Epithelial cell of esophagus (primary cell): ENCODE measurements at regions not wholly inside any gene's neighbourhood (a gene's known extent, or its start where the extent isn't known, plus 50 kb on each side); places are given as distances from the start of the nearest gene placed in this dataset.

Experiments
- DNase-seq: peaks from one replicate; pipeline ENCODE4 v3.0.0; 2010; ENCODE audit warnings: low read depth
- H3K4me3 ChIP-seq: 2 replicates; pipeline ENCODE4 v1.5.1; 2011; ENCODE audit warnings: mild to moderate bottlenecking, low read length, control low read depth
- TF ChIP-seq, protein P1 (sequence below): IDR thresholded peaks from 2 replicates; pipeline ENCODE4 v1.5.1; 2011; ENCODE audit warnings: low read depth, mild to moderate bottlenecking, low read length, control low read depth, inconsistent platforms; ENCODE audit not compliant: insufficient read depth; ENCODE audit errors: missing control alignments

DNA sequence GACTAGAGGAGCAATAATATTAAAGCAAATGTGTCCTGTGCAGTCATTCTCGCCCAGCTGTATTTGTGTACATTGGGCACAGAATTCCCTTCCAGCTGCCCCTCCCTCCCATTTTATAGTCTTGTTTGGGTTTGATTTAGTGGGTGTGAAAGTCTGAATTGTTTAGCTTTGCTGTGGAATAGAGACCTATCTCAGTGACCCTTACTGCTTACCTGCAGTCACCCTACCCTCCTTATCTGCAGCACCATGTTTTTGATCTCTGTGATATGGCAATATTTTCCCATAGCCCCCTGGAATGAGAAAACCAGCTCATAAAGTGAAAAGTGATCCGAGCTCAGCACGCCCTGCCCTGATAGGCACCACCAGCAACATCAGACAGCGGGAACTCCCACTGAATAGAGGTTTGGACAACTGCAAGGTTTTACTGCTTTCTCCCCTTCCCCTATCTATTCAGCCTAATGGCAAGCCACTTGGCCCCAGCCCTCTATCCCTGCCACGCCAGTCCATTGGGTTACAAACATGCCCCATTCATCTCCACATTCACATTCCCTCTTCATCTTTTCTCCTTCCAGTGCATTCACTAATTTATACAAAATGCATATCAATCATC, 199.0 kb downstream of the ETS1 start:
- TF ChIP-seq, protein P1, sequence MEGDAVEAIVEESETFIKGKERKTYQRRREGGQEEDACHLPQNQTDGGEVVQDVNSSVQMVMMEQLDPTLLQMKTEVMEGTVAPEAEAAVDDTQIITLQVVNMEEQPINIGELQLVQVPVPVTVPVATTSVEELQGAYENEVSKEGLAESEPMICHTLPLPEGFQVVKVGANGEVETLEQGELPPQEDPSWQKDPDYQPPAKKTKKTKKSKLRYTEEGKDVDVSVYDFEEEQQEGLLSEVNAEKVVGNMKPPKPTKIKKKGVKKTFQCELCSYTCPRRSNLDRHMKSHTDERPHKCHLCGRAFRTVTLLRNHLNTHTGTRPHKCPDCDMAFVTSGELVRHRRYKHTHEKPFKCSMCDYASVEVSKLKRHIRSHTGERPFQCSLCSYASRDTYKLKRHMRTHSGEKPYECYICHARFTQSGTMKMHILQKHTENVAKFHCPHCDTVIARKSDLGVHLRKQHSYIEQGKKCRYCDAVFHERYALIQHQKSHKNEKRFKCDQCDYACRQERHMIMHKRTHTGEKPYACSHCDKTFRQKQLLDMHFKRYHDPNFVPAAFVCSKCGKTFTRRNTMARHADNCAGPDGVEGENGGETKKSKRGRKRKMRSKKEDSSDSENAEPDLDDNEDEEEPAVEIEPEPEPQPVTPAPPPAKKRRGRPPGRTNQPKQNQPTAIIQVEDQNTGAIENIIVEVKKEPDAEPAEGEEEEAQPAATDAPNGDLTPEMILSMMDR: no peak
- DNase-seq: no peak
- no peak overlapping the region for H3K4me3 ChIP-seq

DNA sequence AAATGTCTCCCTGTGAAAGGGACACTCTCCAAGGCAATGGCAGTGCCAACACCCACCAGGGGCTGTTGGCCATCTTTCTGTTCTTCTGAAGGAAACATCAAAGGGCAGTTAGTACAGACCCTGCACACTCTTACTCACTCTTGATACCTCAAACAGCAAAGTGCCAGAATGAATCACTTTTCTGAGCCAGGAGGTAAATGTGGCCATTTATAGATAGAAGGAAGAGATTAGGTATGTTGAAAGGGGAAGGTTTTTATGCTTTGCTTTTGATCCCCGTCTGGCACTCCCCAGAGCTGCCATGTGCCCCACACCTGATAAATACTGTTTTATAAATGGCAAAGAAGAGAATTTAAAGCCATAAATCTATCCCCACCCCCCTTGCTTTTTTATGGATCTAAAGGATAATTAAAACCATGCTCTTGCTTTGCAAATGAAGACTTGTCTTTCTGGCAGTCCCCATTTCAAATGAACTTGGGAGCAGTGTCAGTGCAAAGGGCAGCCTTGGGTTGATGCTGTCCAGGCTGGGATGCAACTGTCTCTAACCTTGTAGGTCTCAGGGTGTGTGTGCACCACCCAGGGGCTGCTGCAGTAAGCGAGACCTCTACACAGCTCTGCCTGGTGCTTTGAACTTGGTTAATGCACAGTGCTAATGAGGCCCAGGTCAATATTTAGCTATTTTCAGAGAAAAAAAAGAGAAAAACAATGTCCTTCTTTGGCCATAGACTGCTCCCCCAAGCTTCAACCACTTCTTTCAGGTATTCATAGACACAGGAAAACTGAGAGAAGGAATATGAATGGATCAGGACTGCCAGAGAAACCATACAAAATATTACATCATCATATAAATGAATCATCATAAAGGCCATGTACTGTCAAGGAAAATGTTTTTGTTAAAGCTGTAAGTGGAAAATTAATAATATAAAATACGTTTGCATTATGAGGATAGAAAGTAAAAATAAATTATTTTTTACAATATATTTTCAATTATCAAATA, 207.5 kb downstream of the ETS1 start:
- no peak overlapping the region for H3K4me3 ChIP-seq
- peak; percentile 49 for DNase-seq
- TF ChIP-seq, protein P1: no peak

- no peak overlapping the region for H3K4me3 ChIP-seq
- TF ChIP-seq, protein P1: no peak
- peak; percentile 11 for DNase-seq
Measured at GRCh38 chr11:128375961-128376360, 211.4 kb downstream of the ETS1 start.

DNA sequence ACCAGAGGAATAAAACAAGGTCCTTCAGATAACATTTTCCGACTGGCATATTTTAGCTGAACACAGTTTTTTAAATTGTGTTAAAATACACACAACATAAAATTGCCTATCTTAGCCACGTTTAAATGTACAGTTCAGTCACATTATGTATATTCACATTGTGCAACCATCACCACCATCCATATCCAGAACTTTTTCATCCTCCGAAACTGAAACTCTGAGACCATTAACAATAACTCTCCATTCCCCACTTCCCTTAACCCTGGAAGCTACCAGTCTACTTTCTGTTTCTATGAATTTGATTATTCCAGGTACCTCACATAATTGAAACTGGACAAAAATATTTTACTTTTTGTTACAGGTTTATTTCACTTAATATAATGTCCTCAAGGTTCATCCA, 213.3 kb downstream of the ETS1 start:
- DNase-seq: no peak
- TF ChIP-seq, protein P1: no peak
- no peak overlapping the region for H3K4me3 ChIP-seq

- no peak for DNase-seq
- TF ChIP-seq, protein P1: no peak
- no peak overlapping the region for H3K4me3 ChIP-seq
Measured at GRCh38 chr11:128372977-128373376, 214.4 kb downstream of the ETS1 start.

GRCh38 chr11:128367573-128367972, 219.8 kb downstream of the ETS1 start:
- DNase-seq: no peak
- no peak overlapping the region for H3K4me3 ChIP-seq
- TF ChIP-seq, protein P1: no peak

GRCh38 chr11:128365044-128365443, 222.3 kb downstream of the ETS1 start:
- no peak overlapping the region for H3K4me3 ChIP-seq
- peak; percentile 76 for DNase-seq
- TF ChIP-seq, protein P1: no peak
